ENCODE measurements at regions not wholly inside any gene's neighbourhood (a gene's known extent, or its start where the extent isn't known, plus 50 kb on each side); places are given as distances from the start of the nearest gene placed in this dataset.

DNA sequence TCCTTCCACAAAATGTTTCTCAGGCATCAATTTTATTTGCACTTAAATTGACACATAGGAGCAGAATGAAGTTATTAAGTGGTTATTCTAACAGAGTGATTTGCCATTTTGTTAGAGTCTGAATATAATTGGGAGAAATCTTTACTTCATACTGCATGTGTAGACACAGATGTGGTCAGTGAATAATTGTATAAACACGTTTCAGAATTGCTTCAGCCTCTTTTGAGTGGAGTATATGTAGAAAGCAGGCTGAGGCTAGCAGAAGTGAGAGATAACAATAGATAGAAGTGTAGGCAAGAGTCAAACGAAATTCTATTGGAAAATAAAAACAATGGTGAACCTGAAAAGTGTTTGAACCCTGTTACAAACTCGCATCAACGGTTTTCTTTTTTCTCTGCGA lies 270.7 kb downstream of the TMEM167A start:
- RAD21 ChIA-PET (ENCODE audit: unreplicated experiment) = no interaction called here
- CTCF ChIA-PET = interaction anchor here (1.7 kb wide), 1 partner anchor 11 kb away, joined by 7 read pairs; no protein-coding TSS in a partner anchor
- POLR2A ChIA-PET = no interaction called here
- intact Hi-C loops (cut with micrococcal nuclease; ENCODE audit: unreplicated experiment) = no loop called here
- no peak overlapping the region for H3K4me2 ChIP-seq (ENCODE audit: control insufficient read depth, insufficient read depth)
- H3K36me3 ChIP-seq (ENCODE audit: control insufficient read depth in 2 of 2, insufficient read depth in 2 of 2, low read length in 1 of 2) = no peaks in the 10 kb centered on the region
- no peak overlapping the region for H3K4me3 ChIP-seq
- no peaks in the 10 kb centered on the region for H3K79me2 ChIP-seq (ENCODE audit: control insufficient read depth, insufficient read depth, low read length)
- H3K27ac ChIP-seq (ENCODE audit: control insufficient read depth, insufficient read depth) = no peak overlapping the region
- H3K4me1 ChIP-seq (ENCODE audit: control insufficient read depth, insufficient read depth, low read length) = no peaks in the 10 kb centered on the region
- ATAC-seq = no peak
- SMC1A ChIA-PET (ENCODE audit: uncharacterized antibody, unreplicated experiment) = interaction anchor here (0.6 kb wide), 1 partner anchor 452 kb away, joined by 3 read pairs; no protein-coding TSS in a partner anchor
- DNase-seq (ENCODE audit: low read depth, low spot score) = no peak
- WGBS (ENCODE audit: insufficient coverage, insufficient replicate concordance, low lambda C conversion rate, missing lambda C conversion rate) = 52% methylated on average over 5 of the region's 5 CpGs
- peaks cover 2% of the 10 kb centered on the region; the same call in 1 of the 3 replicates for H3K9me3 ChIP-seq (replicated peaks; ENCODE audit: control insufficient read depth, insufficient read depth, low read length)
- no TSS peak for BruUV-seq (replicated peaks)
- no peaks in the 10 kb centered on the region for H4K20me1 ChIP-seq (ENCODE audit: control insufficient read depth, insufficient read depth)
- FAIRE-seq = no peak
- H3K9ac ChIP-seq (ENCODE audit: control insufficient read depth, insufficient read depth, low read length) = no peak overlapping the region
- H3K27me3 ChIP-seq (replicated peaks in 1 of 2; ENCODE audit: control insufficient read depth in 2 of 2, insufficient read depth in 2 of 2, low read length in 1 of 2) = no peaks in the 10 kb centered on the region
- in situ Hi-C loops (cut with MboI) = no loop called here
- no peak overlapping the region for H2AFZ ChIP-seq (ENCODE audit: control insufficient read depth, low read depth, low read length)
- TF ChIP-seq SUZ12 (IDR thresholded peaks at IDR 0.05; ENCODE audit: unreplicated experiment) = no peak
- TF ChIP-seq, protein P1, sequence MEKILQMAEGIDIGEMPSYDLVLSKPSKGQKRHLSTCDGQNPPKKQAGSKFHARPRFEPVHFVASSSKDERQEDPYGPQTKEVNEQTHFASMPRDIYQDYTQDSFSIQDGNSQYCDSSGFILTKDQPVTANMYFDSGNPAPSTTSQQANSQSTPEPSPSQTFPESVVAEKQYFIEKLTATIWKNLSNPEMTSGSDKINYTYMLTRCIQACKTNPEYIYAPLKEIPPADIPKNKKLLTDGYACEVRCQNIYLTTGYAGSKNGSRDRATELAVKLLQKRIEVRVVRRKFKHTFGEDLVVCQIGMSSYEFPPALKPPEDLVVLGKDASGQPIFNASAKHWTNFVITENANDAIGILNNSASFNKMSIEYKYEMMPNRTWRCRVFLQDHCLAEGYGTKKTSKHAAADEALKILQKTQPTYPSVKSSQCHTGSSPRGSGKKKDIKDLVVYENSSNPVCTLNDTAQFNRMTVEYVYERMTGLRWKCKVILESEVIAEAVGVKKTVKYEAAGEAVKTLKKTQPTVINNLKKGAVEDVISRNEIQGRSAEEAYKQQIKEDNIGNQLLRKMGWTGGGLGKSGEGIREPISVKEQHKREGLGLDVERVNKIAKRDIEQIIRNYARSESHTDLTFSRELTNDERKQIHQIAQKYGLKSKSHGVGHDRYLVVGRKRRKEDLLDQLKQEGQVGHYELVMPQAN (conservative IDR thresholded peaks at IDR 0.05) = no peak
- TF ChIP-seq IRF3 (IDR thresholded peaks at IDR 0.05) = no peak
- TF ChIP-seq SIX5 (IDR thresholded peaks at IDR 0.05; ENCODE audit: low read depth, low read length, severe bottlenecking) = no peak
- TF ChIP-seq, protein P2, sequence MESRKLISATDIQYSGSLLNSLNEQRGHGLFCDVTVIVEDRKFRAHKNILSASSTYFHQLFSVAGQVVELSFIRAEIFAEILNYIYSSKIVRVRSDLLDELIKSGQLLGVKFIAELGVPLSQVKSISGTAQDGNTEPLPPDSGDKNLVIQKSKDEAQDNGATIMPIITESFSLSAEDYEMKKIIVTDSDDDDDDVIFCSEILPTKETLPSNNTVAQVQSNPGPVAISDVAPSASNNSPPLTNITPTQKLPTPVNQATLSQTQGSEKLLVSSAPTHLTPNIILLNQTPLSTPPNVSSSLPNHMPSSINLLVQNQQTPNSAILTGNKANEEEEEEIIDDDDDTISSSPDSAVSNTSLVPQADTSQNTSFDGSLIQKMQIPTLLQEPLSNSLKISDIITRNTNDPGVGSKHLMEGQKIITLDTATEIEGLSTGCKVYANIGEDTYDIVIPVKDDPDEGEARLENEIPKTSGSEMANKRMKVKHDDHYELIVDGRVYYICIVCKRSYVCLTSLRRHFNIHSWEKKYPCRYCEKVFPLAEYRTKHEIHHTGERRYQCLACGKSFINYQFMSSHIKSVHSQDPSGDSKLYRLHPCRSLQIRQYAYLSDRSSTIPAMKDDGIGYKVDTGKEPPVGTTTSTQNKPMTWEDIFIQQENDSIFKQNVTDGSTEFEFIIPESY (IDR thresholded peaks at IDR 0.05) = no peak
- TF ChIP-seq, protein P3, sequence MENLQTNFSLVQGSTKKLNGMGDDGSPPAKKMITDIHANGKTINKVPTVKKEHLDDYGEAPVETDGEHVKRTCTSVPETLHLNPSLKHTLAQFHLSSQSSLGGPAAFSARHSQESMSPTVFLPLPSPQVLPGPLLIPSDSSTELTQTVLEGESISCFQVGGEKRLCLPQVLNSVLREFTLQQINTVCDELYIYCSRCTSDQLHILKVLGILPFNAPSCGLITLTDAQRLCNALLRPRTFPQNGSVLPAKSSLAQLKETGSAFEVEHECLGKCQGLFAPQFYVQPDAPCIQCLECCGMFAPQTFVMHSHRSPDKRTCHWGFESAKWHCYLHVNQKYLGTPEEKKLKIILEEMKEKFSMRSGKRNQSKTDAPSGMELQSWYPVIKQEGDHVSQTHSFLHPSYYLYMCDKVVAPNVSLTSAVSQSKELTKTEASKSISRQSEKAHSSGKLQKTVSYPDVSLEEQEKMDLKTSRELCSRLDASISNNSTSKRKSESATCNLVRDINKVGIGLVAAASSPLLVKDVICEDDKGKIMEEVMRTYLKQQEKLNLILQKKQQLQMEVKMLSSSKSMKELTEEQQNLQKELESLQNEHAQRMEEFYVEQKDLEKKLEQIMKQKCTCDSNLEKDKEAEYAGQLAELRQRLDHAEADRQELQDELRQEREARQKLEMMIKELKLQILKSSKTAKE (IDR thresholded peaks at IDR 0.05; ENCODE audit: low read depth, poor library complexity, severe bottlenecking) = no peak
- TF ChIP-seq ESRRA (IDR thresholded peaks at IDR 0.05; ENCODE audit: low read length) = no peak
- TF ChIP-seq STAT3 (IDR thresholded peaks at IDR 0.05; ENCODE audit: low read depth, low read length) = no peak
- TF ChIP-seq, protein P4, sequence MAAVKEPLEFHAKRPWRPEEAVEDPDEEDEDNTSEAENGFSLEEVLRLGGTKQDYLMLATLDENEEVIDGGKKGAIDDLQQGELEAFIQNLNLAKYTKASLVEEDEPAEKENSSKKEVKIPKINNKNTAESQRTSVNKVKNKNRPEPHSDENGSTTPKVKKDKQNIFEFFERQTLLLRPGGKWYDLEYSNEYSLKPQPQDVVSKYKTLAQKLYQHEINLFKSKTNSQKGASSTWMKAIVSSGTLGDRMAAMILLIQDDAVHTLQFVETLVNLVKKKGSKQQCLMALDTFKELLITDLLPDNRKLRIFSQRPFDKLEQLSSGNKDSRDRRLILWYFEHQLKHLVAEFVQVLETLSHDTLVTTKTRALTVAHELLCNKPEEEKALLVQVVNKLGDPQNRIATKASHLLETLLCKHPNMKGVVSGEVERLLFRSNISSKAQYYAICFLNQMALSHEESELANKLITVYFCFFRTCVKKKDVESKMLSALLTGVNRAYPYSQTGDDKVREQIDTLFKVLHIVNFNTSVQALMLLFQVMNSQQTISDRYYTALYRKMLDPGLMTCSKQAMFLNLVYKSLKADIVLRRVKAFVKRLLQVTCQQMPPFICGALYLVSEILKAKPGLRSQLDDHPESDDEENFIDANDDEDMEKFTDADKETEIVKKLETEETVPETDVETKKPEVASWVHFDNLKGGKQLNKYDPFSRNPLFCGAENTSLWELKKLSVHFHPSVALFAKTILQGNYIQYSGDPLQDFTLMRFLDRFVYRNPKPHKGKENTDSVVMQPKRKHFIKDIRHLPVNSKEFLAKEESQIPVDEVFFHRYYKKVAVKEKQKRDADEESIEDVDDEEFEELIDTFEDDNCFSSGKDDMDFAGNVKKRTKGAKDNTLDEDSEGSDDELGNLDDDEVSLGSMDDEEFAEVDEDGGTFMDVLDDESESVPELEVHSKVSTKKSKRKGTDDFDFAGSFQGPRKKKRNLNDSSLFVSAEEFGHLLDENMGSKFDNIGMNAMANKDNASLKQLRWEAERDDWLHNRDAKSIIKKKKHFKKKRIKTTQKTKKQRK (IDR thresholded peaks at IDR 0.05; ENCODE audit: low read depth, low read length) = no peak
- TF ChIP-seq, protein P5, sequence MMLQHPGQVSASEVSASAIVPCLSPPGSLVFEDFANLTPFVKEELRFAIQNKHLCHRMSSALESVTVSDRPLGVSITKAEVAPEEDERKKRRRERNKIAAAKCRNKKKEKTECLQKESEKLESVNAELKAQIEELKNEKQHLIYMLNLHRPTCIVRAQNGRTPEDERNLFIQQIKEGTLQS (IDR thresholded peaks at IDR 0.05; ENCODE audit: borderline replicate concordance, extremely low read depth, low read depth, low read length) = no peak
- no peak for TF ChIP-seq GATAD2B (conservative IDR thresholded peaks at IDR 0.05; ENCODE audit: low read depth)
- no peak for TF ChIP-seq USF2 (IDR thresholded peaks at IDR 0.05; ENCODE audit: borderline replicate concordance, low read depth, low read length)

Data from GM12878 (cell line).